GM21447 (cell line): ENCODE measurements at regions not wholly inside any gene's neighbourhood (a gene's known extent, or its start where the extent isn't known, plus 50 kb on each side); places are given as distances from the start of the nearest gene placed in this dataset.

Source experiments
- ATAC-seq: cut with Tn5 transposase; IDR thresholded peaks from one replicate; pipeline ENCODE4 v1.9.1; 2021; ENCODE audit not compliant: unreplicated experiment

DNA sequence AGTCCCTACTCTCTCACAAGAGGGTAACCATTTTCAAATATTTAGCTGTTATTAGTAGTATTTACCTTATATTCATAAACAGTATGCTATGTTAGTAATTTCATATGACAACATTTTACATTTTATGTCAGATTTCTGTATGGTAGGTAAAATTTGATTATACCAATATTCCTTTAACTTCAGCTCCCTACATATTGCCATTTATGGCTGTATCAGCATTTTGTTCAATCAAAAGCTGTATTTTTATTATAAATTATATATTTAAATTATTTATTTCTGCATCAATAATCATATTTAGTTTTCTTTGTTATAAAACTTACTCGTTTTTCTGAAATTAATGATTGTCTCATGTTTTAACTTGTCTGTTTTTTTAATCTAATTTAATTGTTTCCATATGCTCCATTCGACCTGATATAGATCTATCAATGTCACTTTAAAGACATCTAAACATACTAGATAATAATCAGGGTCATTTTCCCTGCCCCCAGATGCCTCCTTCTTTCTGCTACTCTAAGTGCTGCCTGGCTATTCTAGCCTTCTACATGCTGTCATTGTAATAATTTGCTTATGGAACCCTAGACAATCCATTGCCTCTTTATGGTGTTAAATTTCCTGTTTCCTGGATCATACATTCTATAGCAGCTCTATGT is 1976.7 kb upstream of the ADGRL3 start:
- ATAC-seq = no peak

DNA sequence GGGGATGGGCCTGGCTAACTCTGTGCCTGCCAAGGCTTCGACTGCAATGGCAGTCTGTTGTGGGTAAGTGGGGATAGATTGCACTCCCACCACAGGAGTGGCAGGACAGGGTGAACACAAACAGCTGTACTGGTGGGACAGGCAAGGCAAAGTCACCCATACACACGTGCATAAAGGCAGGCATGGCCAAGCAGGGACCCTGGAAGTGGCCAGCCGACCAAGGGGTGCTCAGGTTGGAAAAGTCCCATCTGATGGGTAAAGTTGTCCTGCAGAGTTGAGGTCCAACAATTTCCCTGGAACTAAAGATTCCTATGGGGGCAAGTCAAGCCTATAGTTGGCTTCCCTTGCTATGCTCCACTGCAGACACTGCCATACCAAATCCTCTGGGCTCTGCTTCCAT is 1961.9 kb upstream of the ADGRL3 start:
- no peak for ATAC-seq

DNA sequence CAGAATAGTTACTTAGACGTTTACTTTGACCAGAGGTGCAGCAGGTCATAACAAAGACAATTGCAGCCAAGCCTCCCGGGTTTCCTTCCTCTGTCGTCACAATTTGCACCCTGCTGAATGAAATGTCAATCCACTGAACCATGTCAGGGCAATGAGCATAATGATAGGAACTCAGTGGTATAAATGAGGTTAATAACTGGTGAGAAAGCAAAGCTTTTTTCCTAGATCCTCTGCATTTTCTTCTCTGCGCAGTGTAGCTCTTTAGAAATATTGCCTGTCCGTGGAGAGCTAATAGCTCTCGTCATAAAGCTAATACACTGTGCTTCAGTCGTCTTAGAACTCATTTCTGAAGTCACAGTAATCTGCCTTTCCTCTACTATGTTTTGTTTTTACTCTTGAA is 1960.1 kb upstream of the ADGRL3 start:
- ATAC-seq = no peak

DNA sequence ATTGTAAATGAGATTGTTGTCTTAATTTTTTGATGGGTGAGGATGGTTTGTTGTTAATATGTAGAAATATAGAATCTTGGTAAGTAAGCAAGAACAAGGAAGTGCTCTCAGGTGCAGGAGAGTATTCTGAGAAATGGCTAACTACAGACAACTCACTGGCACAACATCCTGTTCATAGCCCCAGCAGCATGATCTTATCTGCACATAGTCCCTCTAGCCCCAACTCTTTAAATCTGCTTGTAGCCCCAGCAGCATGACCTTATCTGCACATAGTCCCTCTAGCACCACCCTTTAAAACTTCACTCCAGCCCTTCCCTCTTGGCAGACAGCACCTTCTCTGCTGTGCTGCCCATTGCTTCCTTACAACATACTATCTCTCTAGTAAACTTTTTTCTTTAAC is 1957.1 kb upstream of the ADGRL3 start:
- ATAC-seq = no peak

DNA sequence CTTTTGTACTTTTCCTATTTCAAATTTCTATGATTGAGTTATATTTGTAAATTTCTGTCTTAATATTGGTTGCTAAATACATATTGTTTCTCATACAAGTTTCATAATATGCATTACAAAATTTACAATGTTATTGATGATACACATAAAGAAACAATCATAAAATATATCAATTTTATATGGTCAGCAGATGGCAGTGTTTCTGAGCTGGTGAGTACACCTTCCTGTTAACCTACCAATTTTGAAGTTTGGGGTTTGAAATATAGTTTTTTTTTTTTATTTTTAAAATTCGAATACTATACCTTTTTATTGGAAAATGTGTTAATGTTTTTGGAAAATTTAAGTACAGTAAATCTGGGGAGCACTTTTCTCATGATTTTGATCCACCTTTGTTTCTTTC is 1953.1 kb upstream of the ADGRL3 start:
- ATAC-seq = no peak

DNA sequence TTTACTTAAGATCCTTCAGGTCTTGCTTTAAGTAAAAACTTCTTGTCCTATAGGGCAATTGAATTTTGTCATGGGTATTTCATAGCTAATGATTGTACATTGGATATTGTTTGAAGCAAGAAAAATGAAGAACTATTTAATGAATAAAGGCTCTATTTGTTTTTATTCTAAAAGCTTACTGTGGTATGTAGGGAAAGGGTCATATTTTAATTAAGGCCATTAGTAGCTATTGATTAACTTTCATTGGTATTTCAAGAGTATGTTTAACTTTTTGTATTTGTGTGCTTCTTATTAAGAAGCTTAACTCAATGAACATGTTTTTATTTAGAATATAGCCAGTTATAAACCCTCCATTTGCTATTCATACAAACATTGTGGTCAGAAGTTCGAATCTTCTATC is 1951.8 kb upstream of the ADGRL3 start:
- ATAC-seq = no peak

DNA sequence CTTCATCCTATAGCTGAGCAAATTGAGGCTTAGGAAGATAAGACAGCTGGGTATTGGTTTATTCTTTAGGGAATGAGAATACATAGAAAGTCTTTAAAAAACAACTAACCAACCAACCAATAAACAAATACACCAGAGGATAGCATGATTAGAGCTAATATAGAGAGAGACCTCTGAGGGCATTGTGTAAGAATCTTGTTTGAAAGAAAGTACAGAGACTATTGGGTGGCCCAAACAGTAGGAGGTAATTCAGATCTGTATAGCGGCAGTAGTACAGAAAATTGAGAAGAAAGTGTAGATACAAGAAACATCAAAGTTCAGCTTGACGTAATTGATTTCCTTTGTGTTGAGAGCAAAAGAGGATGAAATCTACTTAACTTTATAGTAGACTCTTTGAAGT is 1951.0 kb upstream of the ADGRL3 start:
- ATAC-seq = no peak

DNA sequence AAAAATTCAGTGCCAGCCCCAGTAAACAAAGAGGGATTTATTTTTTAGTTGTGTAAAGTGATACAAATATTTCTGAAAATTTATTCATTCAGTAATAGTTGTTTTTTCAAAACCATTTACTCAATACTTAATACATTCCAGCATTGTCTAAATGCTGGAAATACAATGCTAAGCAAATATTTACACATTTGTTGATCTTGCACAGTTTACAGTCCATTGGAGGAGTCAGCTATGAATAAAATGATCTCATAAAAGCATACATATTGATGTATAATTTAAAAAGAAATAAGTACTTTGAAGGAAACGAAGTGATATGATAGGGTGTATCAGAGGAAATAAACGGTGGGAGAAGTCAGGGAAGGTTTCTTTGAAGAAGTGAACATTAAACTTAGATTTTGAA is 1942.1 kb upstream of the ADGRL3 start:
- ATAC-seq = no peak

DNA sequence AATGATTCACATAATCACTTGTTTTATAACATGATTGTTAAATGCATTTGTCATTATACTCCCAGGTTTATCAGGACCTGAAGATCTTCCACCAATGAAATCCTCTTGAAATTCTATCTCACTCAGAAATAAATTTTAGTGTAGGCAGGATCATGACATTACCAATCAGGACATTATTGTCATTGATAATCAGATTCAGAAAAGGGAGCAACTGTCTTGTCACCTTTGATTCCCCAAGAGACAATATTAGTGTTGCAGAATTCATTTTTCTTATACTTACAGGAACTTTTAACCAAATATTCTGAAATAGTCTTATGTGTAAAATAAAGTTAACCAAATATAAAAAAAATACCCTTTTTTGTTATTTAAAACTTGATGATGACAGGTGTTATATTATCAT is 1892.5 kb upstream of the ADGRL3 start:
- ATAC-seq = no peak

DNA sequence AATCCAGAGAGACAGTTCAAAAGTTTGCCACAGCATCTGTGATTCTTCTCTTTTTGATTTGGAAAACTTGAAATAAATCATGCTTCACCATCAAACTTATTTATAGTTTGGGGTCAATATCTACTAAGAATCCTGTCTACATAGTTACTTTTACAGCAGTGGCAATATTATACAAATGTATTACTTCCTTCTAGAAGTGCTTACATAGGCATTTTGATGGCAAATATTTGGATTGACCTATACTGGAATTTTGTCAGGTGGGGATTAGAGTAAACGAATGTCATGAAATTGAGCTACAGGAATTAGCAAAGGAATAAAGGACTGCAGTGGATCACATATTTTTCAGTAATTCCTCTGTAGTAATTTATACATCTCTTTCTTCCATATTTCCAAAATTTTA is 1885.5 kb upstream of the ADGRL3 start:
- no peak for ATAC-seq

DNA sequence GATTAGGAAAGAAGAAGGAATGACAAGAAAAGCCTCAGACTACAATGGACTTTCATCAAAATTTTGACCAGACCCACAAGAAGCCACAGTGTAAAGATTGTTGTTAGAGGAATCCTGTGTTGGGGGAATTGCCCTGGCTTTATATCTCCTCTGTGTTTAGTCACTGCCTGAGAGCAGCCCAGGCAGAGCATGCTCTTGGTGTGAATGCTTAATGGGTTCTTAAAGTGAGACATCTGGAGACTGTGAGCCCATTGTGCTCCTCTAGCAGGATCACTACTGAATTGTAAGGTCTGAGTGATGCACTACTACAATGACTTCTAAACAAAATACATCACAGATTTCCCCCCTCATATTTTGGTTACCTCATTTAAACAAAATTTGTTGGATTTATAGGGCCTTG is 1860.5 kb upstream of the ADGRL3 start:
- no peak for ATAC-seq

DNA sequence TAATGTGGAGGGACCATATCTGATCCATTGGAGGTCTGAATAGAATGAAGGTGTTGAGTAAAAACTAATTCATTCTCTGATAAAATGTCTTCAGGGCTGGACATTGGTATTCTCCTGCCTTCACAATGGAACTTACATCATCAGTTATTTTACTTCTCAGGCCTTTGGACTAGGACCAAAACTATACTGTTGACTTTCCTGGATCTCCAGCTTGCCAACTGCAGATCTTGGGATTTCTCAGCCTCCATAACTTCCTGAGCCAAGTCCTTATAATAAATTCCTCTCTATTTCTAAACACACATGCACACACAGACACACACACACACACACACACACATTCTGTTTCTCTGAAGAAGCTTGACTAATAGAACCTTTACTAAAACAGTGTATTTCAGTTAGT is 1858.6 kb upstream of the ADGRL3 start:
- no peak for ATAC-seq

DNA sequence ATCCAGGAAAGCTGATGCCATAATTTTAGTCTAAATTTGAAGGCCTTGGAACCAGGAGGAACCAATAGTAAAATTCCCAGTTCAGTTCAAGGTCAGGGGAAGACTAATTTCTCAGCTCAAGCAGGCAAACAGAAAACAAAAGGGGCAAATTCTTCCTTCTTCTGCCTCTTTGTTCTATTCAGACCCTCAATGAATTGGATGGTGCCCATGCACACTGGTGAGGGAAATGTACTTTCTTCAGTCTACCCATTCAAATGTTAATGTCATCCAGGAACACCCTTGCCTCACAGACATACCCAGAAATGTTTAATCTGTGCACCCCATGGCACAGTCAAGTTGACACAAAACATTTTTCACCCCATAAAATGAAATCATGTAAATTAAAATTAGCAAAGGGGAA is 1851.2 kb upstream of the ADGRL3 start:
- no peak for ATAC-seq

DNA sequence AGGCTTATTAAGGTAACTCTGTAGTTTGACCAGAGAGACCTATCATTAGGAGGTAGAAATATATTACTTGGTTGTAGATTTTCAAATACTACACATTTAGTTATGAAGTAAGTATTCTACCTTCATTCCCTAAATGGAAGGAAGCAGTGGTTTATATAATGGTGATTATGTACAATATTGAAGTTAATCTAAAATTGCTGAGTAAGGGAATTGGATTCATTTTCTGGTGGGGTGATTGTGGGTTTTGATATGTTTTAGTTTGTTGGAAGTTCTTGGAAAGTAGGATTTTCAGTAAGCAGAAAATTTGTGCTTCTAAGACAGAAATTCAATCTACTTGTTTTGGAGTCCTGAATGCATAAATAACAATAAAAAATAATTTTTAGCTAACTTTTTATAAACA is 1830.9 kb upstream of the ADGRL3 start:
- ATAC-seq = no peak

DNA sequence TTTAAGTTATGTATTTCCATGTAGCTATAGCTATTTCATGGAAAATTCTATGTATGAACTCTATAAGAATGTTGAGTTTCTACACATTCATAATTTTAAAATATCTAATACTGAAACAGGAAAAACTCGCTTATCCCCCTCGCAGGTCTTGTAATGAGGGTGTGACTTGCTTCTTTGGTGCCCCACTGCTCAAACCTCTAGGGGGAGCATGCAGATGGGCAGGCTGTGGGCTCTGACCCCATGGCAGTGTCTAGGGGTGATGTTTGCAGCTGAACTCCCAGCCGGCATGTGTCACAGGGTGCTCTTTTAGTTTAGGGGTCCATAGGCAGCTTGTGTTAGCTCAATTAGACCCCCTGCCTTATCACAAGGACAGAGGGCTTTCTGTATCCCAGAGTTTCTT is 1825.7 kb upstream of the ADGRL3 start:
- no peak for ATAC-seq

DNA sequence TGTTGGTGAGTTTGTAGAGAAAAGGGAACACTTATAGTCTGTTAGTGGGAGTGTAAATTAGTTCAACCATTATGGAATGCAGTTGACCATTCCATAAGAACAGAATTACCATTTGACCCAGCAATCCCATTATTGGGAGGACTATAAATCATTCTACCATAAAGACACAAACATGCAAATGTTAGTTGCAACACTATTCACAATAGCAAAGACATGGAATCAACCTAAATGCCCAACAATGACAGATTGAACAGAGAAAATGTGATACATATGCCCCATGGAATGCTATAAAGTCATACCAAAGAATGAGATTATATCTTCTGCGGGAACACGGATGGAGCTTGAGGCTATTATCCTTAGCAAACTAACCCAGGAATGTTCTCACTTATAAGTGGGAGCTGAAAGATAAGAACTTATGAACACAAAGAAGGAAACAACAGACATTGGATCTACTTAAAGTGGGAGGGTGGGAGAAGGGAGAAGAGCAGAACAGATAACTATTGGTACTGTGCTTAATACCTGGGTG is 1819.2 kb upstream of the ADGRL3 start:
- no peak for ATAC-seq

DNA sequence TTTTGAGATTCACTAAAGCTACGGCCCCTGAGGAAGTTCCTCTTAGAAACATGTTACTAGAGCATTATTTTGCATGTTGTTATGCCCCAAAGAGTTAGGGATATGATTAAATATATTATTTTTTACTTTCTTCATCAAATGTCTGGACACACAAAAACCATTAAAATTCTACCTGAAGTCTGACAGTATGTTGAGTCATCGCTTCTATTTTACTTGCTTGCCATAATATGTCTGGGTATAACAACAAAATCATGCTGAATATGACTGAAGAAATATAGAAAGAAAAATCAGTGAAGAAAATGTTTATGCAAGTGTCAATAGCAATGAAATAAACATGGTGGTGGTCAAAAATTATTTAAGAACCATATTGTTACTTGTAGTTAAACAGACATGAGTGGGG is 1818.5 kb upstream of the ADGRL3 start:
- ATAC-seq = no peak

DNA sequence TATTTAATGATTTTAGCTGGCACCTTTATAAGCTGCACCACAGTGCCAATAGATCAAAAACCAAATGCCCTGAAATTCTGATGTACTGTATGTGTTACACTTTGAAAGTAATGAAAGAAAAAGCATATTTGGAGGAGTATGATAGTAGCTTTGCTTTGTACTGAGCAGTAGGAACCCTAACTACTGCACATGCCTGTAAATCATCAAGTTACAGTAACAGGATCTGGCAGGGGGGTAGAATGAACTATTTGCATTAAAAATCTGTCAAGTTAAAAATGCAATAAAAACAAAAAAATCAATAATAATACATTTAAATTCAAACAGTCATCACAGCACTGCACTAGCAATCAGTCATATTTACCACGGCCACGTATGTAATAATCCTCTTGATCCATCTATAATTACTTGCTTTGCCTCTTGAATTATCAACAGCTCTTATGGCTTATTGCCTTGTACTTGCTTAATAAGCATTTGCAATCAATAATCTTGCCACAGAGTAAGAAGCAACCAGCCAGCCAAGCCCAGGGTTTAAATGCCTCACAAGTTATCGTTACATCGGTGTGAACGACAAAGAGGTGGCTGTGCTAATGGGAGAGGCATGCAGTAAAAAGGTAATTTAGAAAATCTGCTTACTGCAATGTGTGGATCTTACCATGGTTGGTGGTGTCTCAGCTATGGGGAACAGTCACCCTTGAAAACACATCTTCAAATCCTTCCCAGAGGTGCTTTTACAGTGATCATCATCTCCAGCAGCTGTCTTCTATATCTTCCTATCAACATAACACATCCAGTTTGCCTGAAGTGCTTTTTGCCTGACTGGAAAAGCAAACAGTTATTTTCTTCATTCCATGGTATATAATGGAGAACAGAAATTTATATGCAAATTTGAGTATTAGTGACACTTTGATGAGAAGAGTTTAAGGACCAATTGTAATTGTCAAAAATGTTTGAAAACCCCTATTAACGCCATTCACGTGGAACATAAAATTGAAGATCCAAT is 1812.1 kb upstream of the ADGRL3 start:
- ATAC-seq = no peak

DNA sequence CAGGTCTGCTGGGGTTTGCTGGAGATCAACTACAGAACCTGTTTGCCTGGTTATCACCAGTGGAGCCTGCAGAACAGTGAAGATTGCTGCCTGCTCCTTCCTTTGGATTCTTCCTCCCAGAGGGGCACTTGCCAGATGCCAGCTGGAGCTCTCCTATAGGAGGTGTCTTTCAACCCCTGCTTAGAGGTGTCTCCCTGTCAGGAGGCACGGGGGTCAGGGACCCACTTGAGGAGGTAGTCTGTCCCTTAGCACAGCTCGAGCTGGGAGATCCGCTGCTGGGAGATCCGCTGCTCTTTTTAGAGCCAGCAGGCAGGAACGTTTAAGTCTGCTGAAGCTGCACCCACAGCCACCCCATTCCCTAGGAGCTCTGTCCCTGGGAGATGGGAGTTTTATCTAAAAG is 1806.3 kb upstream of the ADGRL3 start:
- ATAC-seq = no peak

DNA sequence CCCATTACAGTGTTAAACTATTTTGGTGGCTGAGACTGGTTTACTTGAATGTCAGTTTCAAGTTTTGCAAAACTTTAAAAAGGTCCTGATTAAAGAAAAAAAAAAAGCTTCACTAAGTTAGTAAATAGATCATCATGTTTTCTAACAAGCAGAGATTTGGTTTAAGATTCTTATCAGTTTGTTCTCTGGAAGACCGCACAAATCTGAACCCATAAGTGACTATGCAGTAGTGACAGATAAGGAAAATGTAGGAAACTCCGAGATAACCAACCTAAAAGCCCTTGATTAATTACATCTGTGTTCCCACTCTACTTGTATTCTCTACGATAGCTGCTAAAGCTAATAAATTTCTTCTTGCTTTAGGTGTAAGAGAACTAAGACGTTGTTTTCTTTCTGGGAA is 1799.8 kb upstream of the ADGRL3 start:
- ATAC-seq = no peak

DNA sequence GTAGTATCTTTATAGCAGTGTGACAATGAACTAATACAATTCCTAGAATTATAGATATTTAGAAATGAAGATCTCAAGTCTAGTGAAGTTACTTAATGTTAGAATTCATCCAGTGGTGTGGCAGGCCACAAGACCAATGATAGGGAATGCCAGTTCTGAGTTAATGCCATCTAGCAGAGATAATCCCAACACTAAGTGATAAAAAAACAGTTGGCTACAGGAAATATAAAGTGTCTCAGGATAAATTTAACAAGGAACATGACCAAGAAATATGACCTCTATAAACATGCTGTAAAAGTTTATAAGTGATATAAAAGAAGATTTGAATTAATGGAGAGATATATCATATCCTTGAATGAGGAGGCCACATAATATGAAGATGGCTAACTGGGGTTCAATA is 1790.5 kb upstream of the ADGRL3 start:
- no peak for ATAC-seq

DNA sequence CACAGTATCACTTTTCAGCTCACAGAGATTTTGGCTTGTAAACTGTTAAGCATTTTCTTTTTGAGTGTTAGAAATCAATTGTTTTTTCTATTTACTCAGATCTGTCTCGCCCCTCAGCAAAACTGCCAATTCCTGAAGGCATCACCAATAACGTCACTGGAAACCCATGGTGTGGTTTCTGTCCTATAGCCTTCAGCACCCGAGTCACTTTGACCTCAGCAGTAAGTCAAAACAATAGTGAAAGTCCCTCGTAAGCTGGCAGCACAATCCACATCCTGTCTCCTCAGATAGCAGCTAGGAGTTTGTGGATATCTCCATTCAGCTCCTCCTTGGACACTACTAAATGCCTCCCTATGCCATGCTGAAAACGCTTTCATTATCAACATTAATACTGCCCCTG is 1787.4 kb upstream of the ADGRL3 start:
- no peak for ATAC-seq
